ENCODE measurements at regions not wholly inside any gene's neighbourhood (a gene's known extent, or its start where the extent isn't known, plus 50 kb on each side); places are given as distances from the start of the nearest gene placed in this dataset.

DNA sequence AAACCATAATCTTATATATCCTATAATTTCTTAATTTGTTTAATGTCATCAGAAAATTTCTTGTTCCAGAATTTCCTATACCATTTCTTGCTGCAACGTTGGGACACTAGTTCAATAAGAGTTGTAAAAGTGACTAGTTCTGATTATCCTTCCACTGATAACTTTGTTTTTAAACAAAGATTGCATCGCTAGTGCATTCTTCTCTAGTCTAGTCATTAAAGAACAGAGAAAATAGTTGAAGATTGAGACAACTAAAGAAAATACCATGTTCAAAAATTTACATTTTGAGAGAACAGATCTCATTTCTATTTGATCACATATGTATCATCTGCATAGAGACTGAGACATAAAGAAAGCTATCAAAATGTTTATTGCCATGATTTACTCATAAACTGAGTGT lies 1888.2 kb downstream of the EFNA5 start (continued):
- TF ChIP-seq EP300 (IDR thresholded peaks at IDR 0.05; ENCODE audit: borderline replicate concordance in 1 of 2, low read depth in 1 of 2, low read length in 1 of 2) (no peak), RFX5 (IDR thresholded peaks at IDR 0.05; ENCODE audit: low read length) (no peak), NRF1 (IDR thresholded peaks at IDR 0.05; ENCODE audit: low read depth, low read length) (no peak), ELF1 (IDR thresholded peaks at IDR 0.05) (no peak), PBX3 (IDR thresholded peaks at IDR 0.05) (no peak), NFIC (IDR thresholded peaks at IDR 0.05; ENCODE audit: borderline replicate concordance) (no peak), TEAD4 (IDR thresholded peaks at IDR 0.05; ENCODE audit: borderline replicate concordance, insufficient read depth) (no peak), FOXM1 (IDR thresholded peaks at IDR 0.05; ENCODE audit: low read depth) (no peak), SIN3A (IDR thresholded peaks at IDR 0.05; ENCODE audit: borderline replicate concordance, low read depth, low read length) (no peak)
- TF ChIP-seq, protein P1, sequence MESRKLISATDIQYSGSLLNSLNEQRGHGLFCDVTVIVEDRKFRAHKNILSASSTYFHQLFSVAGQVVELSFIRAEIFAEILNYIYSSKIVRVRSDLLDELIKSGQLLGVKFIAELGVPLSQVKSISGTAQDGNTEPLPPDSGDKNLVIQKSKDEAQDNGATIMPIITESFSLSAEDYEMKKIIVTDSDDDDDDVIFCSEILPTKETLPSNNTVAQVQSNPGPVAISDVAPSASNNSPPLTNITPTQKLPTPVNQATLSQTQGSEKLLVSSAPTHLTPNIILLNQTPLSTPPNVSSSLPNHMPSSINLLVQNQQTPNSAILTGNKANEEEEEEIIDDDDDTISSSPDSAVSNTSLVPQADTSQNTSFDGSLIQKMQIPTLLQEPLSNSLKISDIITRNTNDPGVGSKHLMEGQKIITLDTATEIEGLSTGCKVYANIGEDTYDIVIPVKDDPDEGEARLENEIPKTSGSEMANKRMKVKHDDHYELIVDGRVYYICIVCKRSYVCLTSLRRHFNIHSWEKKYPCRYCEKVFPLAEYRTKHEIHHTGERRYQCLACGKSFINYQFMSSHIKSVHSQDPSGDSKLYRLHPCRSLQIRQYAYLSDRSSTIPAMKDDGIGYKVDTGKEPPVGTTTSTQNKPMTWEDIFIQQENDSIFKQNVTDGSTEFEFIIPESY (IDR thresholded peaks at IDR 0.05; ENCODE audit: borderline replicate concordance, low read depth), result no peak
- TF ChIP-seq, protein P2, sequence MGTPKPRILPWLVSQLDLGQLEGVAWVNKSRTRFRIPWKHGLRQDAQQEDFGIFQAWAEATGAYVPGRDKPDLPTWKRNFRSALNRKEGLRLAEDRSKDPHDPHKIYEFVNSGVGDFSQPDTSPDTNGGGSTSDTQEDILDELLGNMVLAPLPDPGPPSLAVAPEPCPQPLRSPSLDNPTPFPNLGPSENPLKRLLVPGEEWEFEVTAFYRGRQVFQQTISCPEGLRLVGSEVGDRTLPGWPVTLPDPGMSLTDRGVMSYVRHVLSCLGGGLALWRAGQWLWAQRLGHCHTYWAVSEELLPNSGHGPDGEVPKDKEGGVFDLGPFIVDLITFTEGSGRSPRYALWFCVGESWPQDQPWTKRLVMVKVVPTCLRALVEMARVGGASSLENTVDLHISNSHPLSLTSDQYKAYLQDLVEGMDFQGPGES (IDR thresholded peaks at IDR 0.05; ENCODE audit: low read depth, low read length), result no peak

DNA sequence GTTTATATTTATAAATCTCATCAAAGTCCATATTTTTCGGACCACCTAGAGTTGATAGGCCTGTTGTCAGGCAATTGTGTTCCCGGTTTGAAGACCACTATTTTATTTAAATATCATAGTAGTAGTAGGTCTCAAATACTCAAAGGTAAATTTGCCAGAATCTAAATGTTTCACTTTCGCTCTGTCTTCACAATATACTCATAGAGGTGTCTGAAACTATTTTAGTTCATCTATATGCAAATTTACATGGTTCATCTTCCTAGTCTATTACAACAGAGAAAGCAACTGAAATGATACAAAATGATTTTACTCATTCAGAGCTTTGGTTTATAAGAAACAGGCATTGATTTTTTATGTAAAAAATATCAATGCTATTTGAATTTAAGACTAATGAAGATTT lies 1897.5 kb downstream of the EFNA5 start:
- TF ChIP-seq PBX3 (IDR thresholded peaks at IDR 0.05) (no peak), MAX (IDR thresholded peaks at IDR 0.05; ENCODE audit: low read depth) (no peak), POLR2AphosphoS5 (IDR thresholded peaks at IDR 0.05; ENCODE audit: low read depth, low read length) (no peak), GATA2 (CRISPR knock-in tag; IDR thresholded peaks at IDR 0.05) (no peak), CHD2 (IDR thresholded peaks at IDR 0.05; ENCODE audit: low read length, partially characterized antibody) (no peak)
- ChIA-PET POLR2A (no interaction called here), CTCF (interaction anchor here (0.7 kb wide), 1 partner anchor 180 kb away, joined by 3 read pairs; no protein-coding TSS in a partner anchor)
- H3K4me3 ChIP-seq (ENCODE audit: low read depth in 2 of 2, low read length in 1 of 2), result no peak overlapping the region
- H3K4me1 ChIP-seq (ENCODE audit: control insufficient read depth in 1 of 2, insufficient read depth in 2 of 2, low read depth in 1 of 2, low read length in 1 of 2), result no peaks in the 10 kb centered on the region
- no peaks in the 10 kb centered on the region for H3K36me3 ChIP-seq (replicated peaks in 1 of 2; ENCODE audit: control insufficient read depth in 1 of 2, insufficient read depth in 2 of 2, low read length in 1 of 2)
- no peaks in the 10 kb centered on the region for H3K9me3 ChIP-seq
- no peaks in the 10 kb centered on the region for H3K79me2 ChIP-seq (ENCODE audit: insufficient read depth)
- 77% methylated on average over 3 of the region's 3 CpGs for WGBS (ENCODE audit: low lambda C conversion rate)
- no peak overlapping the region for H3K4me2 ChIP-seq
- DNase-seq, result no peak
- H4K20me1 ChIP-seq (ENCODE audit: insufficient read depth), result no peaks in the 10 kb centered on the region
- no peaks in the 10 kb centered on the region for H3K27me3 ChIP-seq (ENCODE audit: insufficient read depth)
- no peak overlapping the region for H2AFZ ChIP-seq (ENCODE audit: low read depth)
- no peak overlapping the region for H3K9ac ChIP-seq
- no peaks in the 10 kb centered on the region for H3F3A ChIP-seq (replicated peaks; ENCODE audit: insufficient read depth)
- H3K27ac ChIP-seq (ENCODE audit: low read depth in 2 of 2, low read length in 1 of 2), result no peak overlapping the region
- H3K9me2 ChIP-seq, result no peaks in the 10 kb centered on the region
